BLaER1 (cell line): ENCODE measurements at regions not wholly inside any gene's neighbourhood (a gene's known extent, or its start where the extent isn't known, plus 50 kb on each side); places are given as distances from the start of the nearest gene placed in this dataset.

Source experiments
- H3K27ac ChIP-seq: shearing (Covaris generic); formaldehyde crosslinking; 2 replicates; pipeline ENCODE4 v1.8.1; 2022
- H3K27me3 ChIP-seq: shearing (Covaris generic); formaldehyde crosslinking; 2 replicates; pipeline ENCODE4 v1.8.1; 2022
- H3K36me3 ChIP-seq: shearing (Covaris generic); formaldehyde crosslinking; 2 replicates; pipeline ENCODE4 v1.8.1; 2022
- H3K4me1 ChIP-seq: shearing (Covaris generic); formaldehyde crosslinking; 2 replicates; pipeline ENCODE4 v1.8.1; 2022
- H3K4me2 ChIP-seq: shearing (Covaris generic); formaldehyde crosslinking; 2 replicates; pipeline ENCODE4 v1.8.1; 2022
- H3K4me3 ChIP-seq: shearing (Covaris generic); formaldehyde crosslinking; 2 replicates; pipeline ENCODE4 v1.8.1; 2022
- H3K9ac ChIP-seq: shearing (Covaris generic); formaldehyde crosslinking; 2 replicates; pipeline ENCODE4 v1.8.1; 2022
- H3K9me3 ChIP-seq: shearing (Covaris generic); formaldehyde crosslinking; 2 replicates; pipeline ENCODE4 v1.8.1; 2022
- H4K20me1 ChIP-seq: shearing (Covaris generic); formaldehyde crosslinking; 2 replicates; pipeline ENCODE4 v1.8.1; 2022
- Cebpa-rat ChIP-seq: shearing (Covaris generic); IDR thresholded peaks from 2 replicates; pipeline ENCODE4 v1.8.1; 2022

GRCh38 chr2:12955864-12956263, 239.1 kb downstream of the TRIB2 start:
- Histone ChIP-seq H3K27ac (no peak overlapping the region), H4K20me1 (no peaks in the 10 kb centered on the region)

DNA sequence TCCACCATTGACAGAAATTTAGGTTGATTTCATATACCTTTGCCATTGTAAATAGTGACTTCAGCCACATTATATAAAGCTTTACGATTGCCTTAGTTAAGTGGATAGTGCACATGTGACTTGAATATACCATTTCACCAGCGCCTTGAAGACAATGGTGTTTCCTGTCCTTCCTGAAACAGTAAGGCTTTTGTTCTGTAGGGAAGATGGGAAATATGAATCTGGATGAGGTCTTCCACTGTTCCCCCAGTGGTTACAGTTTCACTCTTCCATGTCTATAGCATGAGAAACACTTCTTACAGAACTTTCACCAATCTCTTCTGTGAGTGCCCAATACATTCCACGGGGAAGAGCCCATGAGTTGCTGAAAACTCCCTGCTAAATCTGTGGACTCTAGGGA, 240.5 kb downstream of the TRIB2 start:
- Histone ChIP-seq H3K4me3 (no peak overlapping the region), H3K4me2 (no peak overlapping the region), H3K4me1 (no peaks in the 10 kb centered on the region), H4K20me1 (no peaks in the 10 kb centered on the region), H3K9ac (no peak overlapping the region), H3K27me3 (no peaks in the 10 kb centered on the region), H3K9me3 (no peaks in the 10 kb centered on the region), H3K36me3 (no peaks in the 10 kb centered on the region), H3K27ac (no peak overlapping the region)
- no peak for TF ChIP-seq Cebpa-rat

More at GRCh38 chr2:12955864-12956263, 239.1 kb downstream of the TRIB2 start:
- Histone ChIP-seq H3K4me2 (no peak overlapping the region), H3K4me3 (no peak overlapping the region), H3K27me3 (no peaks in the 10 kb centered on the region), H3K36me3 (no peaks in the 10 kb centered on the region), H3K9ac (no peak overlapping the region), H3K4me1 (no peaks in the 10 kb centered on the region; the same call in 1 of the 2 replicates), H3K9me3 (no peaks in the 10 kb centered on the region)
- no peak for TF ChIP-seq Cebpa-rat

DNA sequence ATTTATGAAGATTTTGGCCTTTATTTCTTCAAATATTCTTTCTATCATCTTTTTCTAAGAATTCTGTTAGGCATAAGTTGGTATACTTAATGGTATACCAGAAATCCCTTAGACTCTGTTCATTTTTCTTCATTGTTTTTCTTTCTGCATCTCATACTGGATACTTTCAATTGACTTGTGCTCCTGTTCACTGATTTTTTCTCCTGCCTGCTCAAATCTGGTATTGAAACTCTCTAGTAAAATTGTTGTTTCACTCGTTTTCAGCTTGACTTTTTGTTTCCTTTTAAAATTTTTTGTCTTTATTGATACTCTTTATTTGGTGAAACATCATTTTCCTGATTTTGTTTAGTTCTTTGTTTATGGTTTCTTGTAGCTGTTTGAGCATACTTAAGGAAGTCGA, 243.2 kb downstream of the TRIB2 start:
- Histone ChIP-seq H3K27me3 (no peaks in the 10 kb centered on the region), H4K20me1 (no peaks in the 10 kb centered on the region), H3K9me3 (no peaks in the 10 kb centered on the region), H3K9ac (no peak overlapping the region), H3K4me2 (no peak overlapping the region), H3K4me1 (peaks cover 2% of the 10 kb centered on the region), H3K36me3 (no peaks in the 10 kb centered on the region), H3K4me3 (no peak overlapping the region), H3K27ac (no peak overlapping the region)
- TF ChIP-seq Cebpa-rat = no peak

- no peak overlapping the region for H3K4me3 ChIP-seq
- H3K36me3 ChIP-seq = no peaks in the 10 kb centered on the region
- H3K4me2 ChIP-seq = no peak overlapping the region
- no peak for TF ChIP-seq Cebpa-rat
- H3K4me1 ChIP-seq = peaks cover 9% of the 10 kb centered on the region
- no peaks in the 10 kb centered on the region for H3K27me3 ChIP-seq
- no peaks in the 10 kb centered on the region for H3K9me3 ChIP-seq
- no peak overlapping the region for H3K9ac ChIP-seq
- H3K27ac ChIP-seq = no peak overlapping the region
- no peaks in the 10 kb centered on the region for H4K20me1 ChIP-seq
Observed at GRCh38 chr2:12960671-12961070, 243.9 kb downstream of the TRIB2 start.

- no peak for TF ChIP-seq Cebpa-rat
- no peaks in the 10 kb centered on the region for H4K20me1 ChIP-seq
- H3K36me3 ChIP-seq = no peaks in the 10 kb centered on the region
- H3K9me3 ChIP-seq = no peaks in the 10 kb centered on the region
- no peak overlapping the region for H3K9ac ChIP-seq
- H3K27me3 ChIP-seq = no peaks in the 10 kb centered on the region
- no peak overlapping the region for H3K27ac ChIP-seq
- peaks cover 14% of the 10 kb centered on the region for H3K4me1 ChIP-seq
- H3K4me3 ChIP-seq = no peak overlapping the region
- peak overlapping the region; percentile 29 for H3K4me2 ChIP-seq
Observed at GRCh38 chr2:12964904-12965539, 248.3 kb downstream of the TRIB2 start.

DNA sequence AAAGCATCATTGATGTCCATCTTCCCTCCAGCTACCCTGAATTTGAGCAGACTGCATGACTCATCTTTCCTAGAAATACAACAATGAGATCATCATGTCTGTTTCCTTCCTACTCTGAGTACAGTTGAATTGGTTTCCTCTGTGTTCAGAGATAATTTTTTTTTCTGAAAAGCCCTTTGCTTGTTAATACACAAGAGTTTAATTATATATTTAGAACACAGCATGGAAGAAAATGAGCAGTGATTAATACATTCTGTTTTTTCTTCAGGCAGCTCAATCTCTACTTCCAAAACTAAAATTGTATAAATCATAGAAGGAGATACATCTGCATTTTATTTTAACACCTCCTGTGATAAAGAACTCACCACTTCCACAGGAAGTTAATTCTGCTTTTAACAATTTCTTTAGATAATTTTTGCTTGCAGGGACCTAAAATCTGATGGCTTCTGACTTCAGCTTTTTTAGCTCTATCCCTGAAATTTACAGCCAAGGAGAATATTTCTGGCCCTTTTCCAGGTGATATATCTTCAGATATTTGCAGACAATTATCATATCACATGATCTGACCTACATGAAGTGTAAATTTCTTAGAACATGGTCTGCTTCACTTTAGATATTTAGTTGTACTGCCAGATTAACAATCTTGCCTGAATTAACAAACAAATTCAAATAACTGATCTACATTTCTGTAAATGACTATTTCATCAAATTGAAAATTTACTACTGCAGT, 249.0 kb downstream of the TRIB2 start:
- no peaks in the 10 kb centered on the region for H3K27me3 ChIP-seq
- TF ChIP-seq Cebpa-rat = no peak
- H3K4me2 ChIP-seq = peak overlapping the region; percentile 29
- H3K36me3 ChIP-seq = no peaks in the 10 kb centered on the region
- no peak overlapping the region for H3K9ac ChIP-seq
- peaks cover 14% of the 10 kb centered on the region for H3K4me1 ChIP-seq
- no peak overlapping the region for H3K4me3 ChIP-seq
- H3K9me3 ChIP-seq = no peaks in the 10 kb centered on the region
- no peak overlapping the region for H3K27ac ChIP-seq
- H4K20me1 ChIP-seq = no peaks in the 10 kb centered on the region

GRCh38 chr2:12967804-12968203, 251.1 kb downstream of the TRIB2 start:
- no peak for TF ChIP-seq Cebpa-rat
- H3K27ac ChIP-seq = no peak overlapping the region
- H3K4me3 ChIP-seq = no peak overlapping the region
- peaks cover 14% of the 10 kb centered on the region for H3K4me1 ChIP-seq
- H3K27me3 ChIP-seq = no peaks in the 10 kb centered on the region
- H3K9ac ChIP-seq = no peak overlapping the region
- H3K4me2 ChIP-seq = no peak overlapping the region
- H4K20me1 ChIP-seq = no peaks in the 10 kb centered on the region
- peaks cover 6% of the 10 kb centered on the region; the same call in 1 of the 2 replicates for H3K9me3 ChIP-seq
- no peaks in the 10 kb centered on the region for H3K36me3 ChIP-seq

GRCh38 chr2:12968399-12968798, 251.7 kb downstream of the TRIB2 start:
- H4K20me1 ChIP-seq = no peaks in the 10 kb centered on the region
- no peak overlapping the region for H3K4me2 ChIP-seq
- H3K4me1 ChIP-seq = peaks cover 14% of the 10 kb centered on the region
- TF ChIP-seq Cebpa-rat = no peak
- H3K27ac ChIP-seq = no peak overlapping the region
- H3K36me3 ChIP-seq = no peaks in the 10 kb centered on the region
- no peak overlapping the region for H3K9ac ChIP-seq
- H3K27me3 ChIP-seq = no peaks in the 10 kb centered on the region
- no peak overlapping the region for H3K4me3 ChIP-seq
- peaks cover 12% of the 10 kb centered on the region; the same call in 1 of the 2 replicates for H3K9me3 ChIP-seq

DNA sequence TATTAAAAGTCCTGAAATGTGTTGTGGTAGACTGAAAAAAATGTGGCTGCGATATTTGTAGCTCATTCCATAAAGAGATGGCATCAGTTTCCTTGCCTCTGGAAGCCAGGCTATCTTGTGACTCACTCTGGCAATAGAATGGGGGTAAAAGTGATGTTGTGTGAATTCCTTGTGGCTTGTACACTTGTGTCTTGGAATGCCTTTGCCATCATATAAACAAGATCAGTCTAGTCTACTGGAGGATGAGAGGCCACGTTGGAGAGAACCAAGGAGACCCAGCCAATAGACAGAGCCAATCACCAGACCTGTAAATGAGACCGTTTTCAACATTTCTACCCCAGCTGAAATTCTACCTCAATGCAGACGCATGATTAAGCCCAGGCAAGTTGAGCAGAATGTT, 254.1 kb downstream of the TRIB2 start:
- Histone ChIP-seq H3K4me2 (no peak overlapping the region), H3K27me3 (no peaks in the 10 kb centered on the region), H3K4me3 (no peak overlapping the region), H3K27ac (no peak overlapping the region), H4K20me1 (no peaks in the 10 kb centered on the region), H3K9me3 (peaks cover 15% of the 10 kb centered on the region; the same call in 1 of the 2 replicates), H3K4me1 (peaks cover 3% of the 10 kb centered on the region), H3K9ac (no peak overlapping the region), H3K36me3 (no peaks in the 10 kb centered on the region)
- no peak for TF ChIP-seq Cebpa-rat

DNA sequence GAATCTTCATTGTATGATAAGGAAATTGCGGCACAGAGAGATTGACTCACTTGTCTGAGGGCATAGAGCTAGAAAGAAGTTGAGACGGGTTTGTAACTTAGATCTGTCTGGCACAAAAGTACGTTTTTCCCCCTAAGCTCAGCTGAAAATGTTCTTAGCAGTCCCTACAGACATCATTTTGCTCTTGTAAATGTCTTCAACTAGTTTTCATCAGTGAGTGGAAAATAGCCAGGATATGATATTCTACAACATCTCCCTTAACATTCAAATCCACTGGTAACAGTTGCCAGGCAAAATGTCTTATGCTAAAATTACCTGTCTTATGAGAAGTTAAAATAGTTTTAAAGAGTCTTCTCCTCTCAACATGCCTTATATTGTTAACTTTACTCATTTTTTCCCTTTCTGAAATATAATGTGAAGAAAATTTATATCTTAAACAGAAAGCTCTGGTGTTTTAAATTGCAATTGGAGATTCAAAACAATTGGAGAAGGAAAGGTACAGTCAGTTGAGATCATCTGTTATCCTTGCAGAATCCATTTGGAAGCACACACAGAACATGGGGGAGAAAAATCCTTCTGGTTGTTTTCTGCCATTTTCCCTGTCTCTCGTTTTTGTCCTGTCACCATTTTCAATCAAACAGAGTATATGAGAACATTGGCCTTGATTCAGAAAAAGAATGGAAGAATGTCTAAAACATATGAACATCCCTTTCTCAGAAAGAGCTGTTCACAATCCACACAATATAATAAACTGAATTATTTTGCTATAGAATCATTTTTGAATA, 255.0 kb downstream of the TRIB2 start:
- no peaks in the 10 kb centered on the region for H3K4me1 ChIP-seq
- H3K27me3 ChIP-seq = no peaks in the 10 kb centered on the region
- H3K9me3 ChIP-seq = peaks cover 15% of the 10 kb centered on the region; the same call in 1 of the 2 replicates
- TF ChIP-seq Cebpa-rat = no peak
- no peak overlapping the region for H3K4me2 ChIP-seq
- H3K9ac ChIP-seq = no peak overlapping the region
- H3K27ac ChIP-seq = no peak overlapping the region
- H3K36me3 ChIP-seq = no peaks in the 10 kb centered on the region
- no peaks in the 10 kb centered on the region for H4K20me1 ChIP-seq
- no peak overlapping the region for H3K4me3 ChIP-seq
